WTC11 (cell line): ENCODE measurements at regions not wholly inside any gene's neighbourhood (a gene's known extent, or its start where the extent isn't known, plus 50 kb on each side); places are given as distances from the start of the nearest gene placed in this dataset.

Experiments
- ATAC-seq: fragments of 200-7000 bp; cut with Tn5 transposase; 2 replicates; pipeline ENCODE4 v1.10.0; 2021; ENCODE audit warnings: mild to moderate bottlenecking, moderate library complexity
- CTCF ChIA-PET: fragments of 300-600 bp; sonication (Branson Sonifier 250); formaldehyde crosslinking; loops from one replicate; lab custom pipeline; 2021; ENCODE audit warnings: antibody characterized with exemption; lab: Charles Lee
- POLR2A ChIA-PET: fragments of 350-600 bp; sonication (Branson Sonifier 250); formaldehyde crosslinking; loops from one replicate; lab custom pipeline; 2021; ENCODE audit warnings: antibody characterized with exemption; lab: Charles Lee
- DNase-seq: peaks from one replicate; pipeline ENCODE4 v3.0.0; 2021; ENCODE audit warnings: low spot score
- H3K27ac Mint-ChIP-seq: 2 replicates; pipeline ENCODE4 v1.8.0; 2021; ENCODE audit warnings: mixed read lengths
- H3K27me3 Mint-ChIP-seq: 2 replicates; pipeline ENCODE4 v1.8.0; 2021; ENCODE audit warnings: low read depth, mild to moderate bottlenecking, moderate library complexity, mixed read lengths
- H3K36me3 Mint-ChIP-seq: 2 replicates; pipeline ENCODE4 v1.8.0; 2021; ENCODE audit warnings: mixed read lengths
- H3K4me1 Mint-ChIP-seq: 2 replicates; pipeline ENCODE4 v1.8.0; 2022; ENCODE audit warnings: mixed read lengths
- H3K4me3 Mint-ChIP-seq: 2 replicates; pipeline ENCODE4 v1.8.0; 2021; ENCODE audit warnings: mild to moderate bottlenecking, moderate library complexity, mixed read lengths
- H3K9me3 Mint-ChIP-seq: 2 replicates; pipeline ENCODE4 v1.8.0; 2021; ENCODE audit warnings: mixed read lengths
- ESRRA ChIP-seq: sonication (generic); formaldehyde crosslinking; IDR thresholded peaks from 2 replicates; pipeline ENCODE4 v1.8.1; 2022; ENCODE audit warnings: mild to moderate bottlenecking, missing genetic modification reagents, borderline replicate concordance
- HMGA2 ChIP-seq: fragments of 250-450 bp; sonication (Bioruptor Pico); IDR thresholded peaks from 2 replicates; pipeline ENCODE4 v1.4.0; 2021; ENCODE audit warnings: mild to moderate bottlenecking, moderate library complexity
- JAZF1 ChIP-seq: fragments of 250-450 bp; sonication (Bioruptor Pico); IDR thresholded peaks from 2 replicates; pipeline ENCODE4 v1.9.0; 2021; ENCODE audit warnings: moderate library complexity, mild to moderate bottlenecking, inconsistent platforms
- MYBL2 ChIP-seq: sonication (generic); formaldehyde crosslinking; IDR thresholded peaks from 2 replicates; pipeline ENCODE4 v1.8.1; 2023; ENCODE audit warnings: mild to moderate bottlenecking, moderate library complexity, missing genetic modification reagents
- NR2C2 ChIP-seq: sonication (generic); formaldehyde crosslinking; IDR thresholded peaks from 2 replicates; pipeline ENCODE4 v1.8.0; 2022; ENCODE audit warnings: mild to moderate bottlenecking, missing genetic modification reagents
- SMAD3 ChIP-seq: sonication (generic); formaldehyde crosslinking; IDR thresholded peaks from 2 replicates; pipeline ENCODE4 v1.8.0; 2022; ENCODE audit warnings: missing genetic modification reagents, mild to moderate bottlenecking, borderline replicate concordance
- SOX15 ChIP-seq: fragments of 250-450 bp; sonication (Bioruptor Pico); IDR thresholded peaks from 2 replicates; pipeline ENCODE4 v1.9.0; 2021; ENCODE audit warnings: mild to moderate bottlenecking
- TF ChIP-seq, protein P1 (sequence below): fragments of 250-450 bp; sonication (Bioruptor Pico); conservative IDR thresholded peaks from 2 replicates; pipeline ENCODE4 v1.9.0; 2021; ENCODE audit warnings: mild to moderate bottlenecking
- TF ChIP-seq, protein P2 (sequence below): sonication (generic); formaldehyde crosslinking; IDR thresholded peaks from 2 replicates; pipeline ENCODE4 v1.8.1; 2023; ENCODE audit warnings: mild to moderate bottlenecking, missing genetic modification reagents
- TF ChIP-seq, protein P3 (sequence below): sonication (generic); formaldehyde crosslinking; IDR thresholded peaks from 2 replicates; pipeline ENCODE4 v1.8.0; 2023; ENCODE audit warnings: missing genetic modification reagents, mild to moderate bottlenecking, borderline replicate concordance
- TF ChIP-seq, protein P4 (sequence below): fragments of 200-600 bp; IDR thresholded peaks from 2 replicates; pipeline ENCODE4 v1.8.0; 2022; ENCODE audit warnings: antibody characterized with exemption
- TF ChIP-seq, protein P5 (sequence below): sonication (generic); formaldehyde crosslinking; IDR thresholded peaks from 2 replicates; pipeline ENCODE4 v1.8.1; 2023; ENCODE audit warnings: mild to moderate bottlenecking, missing genetic modification reagents, moderate library complexity
- TF ChIP-seq, protein P6 (sequence below): sonication (generic); formaldehyde crosslinking; IDR thresholded peaks from 2 replicates; pipeline ENCODE4 v1.8.1; 2022; ENCODE audit warnings: mild to moderate bottlenecking, moderate library complexity, missing genetic modification reagents
- TF ChIP-seq, protein P7 (sequence below): sonication (generic); formaldehyde crosslinking; IDR thresholded peaks from 2 replicates; pipeline ENCODE4 v1.8.0; 2023; ENCODE audit warnings: missing genetic modification reagents
- TF ChIP-seq, protein P8 (sequence below): sonication (generic); formaldehyde crosslinking; IDR thresholded peaks from 2 replicates; pipeline ENCODE4 v1.8.1; 2023; ENCODE audit warnings: mild to moderate bottlenecking, missing genetic modification reagents

DNA sequence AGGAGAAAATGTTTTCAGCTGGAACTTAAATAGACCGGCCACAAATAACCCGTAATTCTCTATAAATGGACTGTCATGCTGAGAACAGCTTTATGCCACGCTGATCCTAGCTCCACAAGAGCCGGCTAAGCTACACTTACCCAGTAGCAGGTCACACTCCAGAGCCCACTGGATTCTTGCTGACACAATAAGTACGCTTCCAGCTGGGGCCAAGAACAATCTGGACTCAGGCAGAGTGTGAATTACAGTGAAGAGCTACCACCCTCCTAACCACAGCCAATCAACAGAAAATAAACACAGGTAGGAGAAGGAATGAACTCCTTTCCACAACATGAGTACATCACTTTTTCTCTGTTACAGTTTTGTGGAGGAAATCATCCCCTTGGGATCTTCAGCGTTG lies 531.3 kb downstream of the GALC start:
- POLR2A ChIA-PET: no interaction called here
- peak; percentile 44 for ATAC-seq
- no peak overlapping the region for H3K4me3 Mint-ChIP-seq

DNA sequence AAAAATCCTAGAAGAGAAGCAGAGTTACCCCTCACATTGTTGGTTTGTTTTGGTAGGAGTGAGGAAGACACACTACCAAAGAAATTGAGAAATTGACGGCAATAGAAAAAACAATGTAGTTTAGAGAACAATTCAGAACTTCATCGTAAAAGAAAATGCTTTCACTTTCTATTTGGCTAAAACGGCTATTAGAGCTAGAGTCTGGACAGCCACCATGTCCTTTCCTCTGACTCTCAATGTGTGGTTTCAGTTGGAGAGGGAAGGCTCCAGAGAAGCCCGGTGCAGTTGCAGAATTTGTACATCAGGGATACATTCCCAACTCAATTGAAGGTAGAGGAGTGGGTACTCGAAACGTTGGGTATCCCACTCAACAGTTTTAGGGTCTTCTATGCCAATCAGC lies 535.3 kb downstream of the GALC start:
- no peak overlapping the region for H3K27ac Mint-ChIP-seq
- H3K4me3 Mint-ChIP-seq: no peak overlapping the region
- ChIA-PET CTCF (no interaction called here), POLR2A (no interaction called here)
- TF ChIP-seq HMGA2 (no peak), NR2C2 (no peak), SOX15 (CRISPR knock-in tag) (no peak), JAZF1 (CRISPR knock-in tag) (no peak)
- TF ChIP-seq, protein P1, sequence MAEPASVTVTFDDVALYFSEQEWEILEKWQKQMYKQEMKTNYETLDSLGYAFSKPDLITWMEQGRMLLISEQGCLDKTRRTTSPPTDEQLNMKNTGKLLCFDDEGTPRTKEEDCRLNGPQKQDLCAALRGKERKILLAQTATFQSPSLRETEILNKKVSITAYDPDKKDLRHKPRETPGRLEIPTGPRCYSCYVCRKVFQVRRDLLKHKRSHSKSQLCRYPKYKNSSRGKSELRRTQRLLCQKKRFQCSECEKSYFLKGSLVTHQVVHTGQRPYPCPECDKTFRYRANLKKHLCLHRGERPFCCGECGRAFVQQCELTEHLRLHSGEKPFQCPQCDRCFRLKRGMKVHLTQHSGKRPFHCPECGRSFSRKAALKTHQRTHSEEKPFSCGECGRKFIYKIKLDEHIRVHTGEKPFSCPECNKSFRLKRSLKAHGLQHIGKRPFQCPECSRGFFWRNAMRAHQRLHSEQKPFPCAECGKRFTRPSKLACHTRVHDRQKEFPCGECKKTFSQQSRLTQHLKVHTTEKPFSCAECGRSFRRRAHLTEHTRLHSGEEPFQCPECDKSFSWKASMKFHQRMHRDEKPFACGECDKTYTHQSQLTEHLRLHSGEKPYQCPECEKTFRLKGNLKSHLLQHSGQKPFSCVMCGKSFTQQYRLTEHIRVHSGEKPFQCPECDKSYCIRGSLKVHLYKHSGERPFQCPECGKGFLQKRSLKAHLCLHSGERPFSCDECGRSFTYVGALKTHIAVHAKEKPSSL (CRISPR knock-in tag): no peak
- TF ChIP-seq, protein P2, sequence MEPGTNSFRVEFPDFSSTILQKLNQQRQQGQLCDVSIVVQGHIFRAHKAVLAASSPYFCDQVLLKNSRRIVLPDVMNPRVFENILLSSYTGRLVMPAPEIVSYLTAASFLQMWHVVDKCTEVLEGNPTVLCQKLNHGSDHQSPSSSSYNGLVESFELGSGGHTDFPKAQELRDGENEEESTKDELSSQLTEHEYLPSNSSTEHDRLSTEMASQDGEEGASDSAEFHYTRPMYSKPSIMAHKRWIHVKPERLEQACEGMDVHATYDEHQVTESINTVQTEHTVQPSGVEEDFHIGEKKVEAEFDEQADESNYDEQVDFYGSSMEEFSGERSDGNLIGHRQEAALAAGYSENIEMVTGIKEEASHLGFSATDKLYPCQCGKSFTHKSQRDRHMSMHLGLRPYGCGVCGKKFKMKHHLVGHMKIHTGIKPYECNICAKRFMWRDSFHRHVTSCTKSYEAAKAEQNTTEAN (CRISPR knock-in tag): no peak
- H3K9me3 Mint-ChIP-seq: 0 out of 2 replicates have a peak, but pooled peaks cover 4% of the 10 kb centered on the region
- no peaks in the 10 kb centered on the region for H3K27me3 Mint-ChIP-seq
- H3K36me3 Mint-ChIP-seq: no peaks in the 10 kb centered on the region
- ATAC-seq (no peak), DNase-seq (no peak)
- peaks cover 10% of the 10 kb centered on the region for H3K4me1 Mint-ChIP-seq

More for the DNA sequence above, 531.3 kb downstream of the GALC start:
- no peak overlapping the region for H3K27ac Mint-ChIP-seq
- H3K27me3 Mint-ChIP-seq: no peaks in the 10 kb centered on the region
- CTCF ChIA-PET: no interaction called here
- H3K9me3 Mint-ChIP-seq: peaks cover 8% of the 10 kb centered on the region
- no peak for DNase-seq
- TF ChIP-seq ESRRA (CRISPR knock-in tag): no peak
- TF ChIP-seq, protein P3, sequence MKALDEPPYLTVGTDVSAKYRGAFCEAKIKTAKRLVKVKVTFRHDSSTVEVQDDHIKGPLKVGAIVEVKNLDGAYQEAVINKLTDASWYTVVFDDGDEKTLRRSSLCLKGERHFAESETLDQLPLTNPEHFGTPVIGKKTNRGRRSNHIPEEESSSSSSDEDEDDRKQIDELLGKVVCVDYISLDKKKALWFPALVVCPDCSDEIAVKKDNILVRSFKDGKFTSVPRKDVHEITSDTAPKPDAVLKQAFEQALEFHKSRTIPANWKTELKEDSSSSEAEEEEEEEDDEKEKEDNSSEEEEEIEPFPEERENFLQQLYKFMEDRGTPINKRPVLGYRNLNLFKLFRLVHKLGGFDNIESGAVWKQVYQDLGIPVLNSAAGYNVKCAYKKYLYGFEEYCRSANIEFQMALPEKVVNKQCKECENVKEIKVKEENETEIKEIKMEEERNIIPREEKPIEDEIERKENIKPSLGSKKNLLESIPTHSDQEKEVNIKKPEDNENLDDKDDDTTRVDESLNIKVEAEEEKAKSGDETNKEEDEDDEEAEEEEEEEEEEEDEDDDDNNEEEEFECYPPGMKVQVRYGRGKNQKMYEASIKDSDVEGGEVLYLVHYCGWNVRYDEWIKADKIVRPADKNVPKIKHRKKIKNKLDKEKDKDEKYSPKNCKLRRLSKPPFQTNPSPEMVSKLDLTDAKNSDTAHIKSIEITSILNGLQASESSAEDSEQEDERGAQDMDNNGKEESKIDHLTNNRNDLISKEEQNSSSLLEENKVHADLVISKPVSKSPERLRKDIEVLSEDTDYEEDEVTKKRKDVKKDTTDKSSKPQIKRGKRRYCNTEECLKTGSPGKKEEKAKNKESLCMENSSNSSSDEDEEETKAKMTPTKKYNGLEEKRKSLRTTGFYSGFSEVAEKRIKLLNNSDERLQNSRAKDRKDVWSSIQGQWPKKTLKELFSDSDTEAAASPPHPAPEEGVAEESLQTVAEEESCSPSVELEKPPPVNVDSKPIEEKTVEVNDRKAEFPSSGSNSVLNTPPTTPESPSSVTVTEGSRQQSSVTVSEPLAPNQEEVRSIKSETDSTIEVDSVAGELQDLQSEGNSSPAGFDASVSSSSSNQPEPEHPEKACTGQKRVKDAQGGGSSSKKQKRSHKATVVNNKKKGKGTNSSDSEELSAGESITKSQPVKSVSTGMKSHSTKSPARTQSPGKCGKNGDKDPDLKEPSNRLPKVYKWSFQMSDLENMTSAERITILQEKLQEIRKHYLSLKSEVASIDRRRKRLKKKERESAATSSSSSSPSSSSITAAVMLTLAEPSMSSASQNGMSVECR (CRISPR knock-in tag): no peak
- TF ChIP-seq, protein P4, sequence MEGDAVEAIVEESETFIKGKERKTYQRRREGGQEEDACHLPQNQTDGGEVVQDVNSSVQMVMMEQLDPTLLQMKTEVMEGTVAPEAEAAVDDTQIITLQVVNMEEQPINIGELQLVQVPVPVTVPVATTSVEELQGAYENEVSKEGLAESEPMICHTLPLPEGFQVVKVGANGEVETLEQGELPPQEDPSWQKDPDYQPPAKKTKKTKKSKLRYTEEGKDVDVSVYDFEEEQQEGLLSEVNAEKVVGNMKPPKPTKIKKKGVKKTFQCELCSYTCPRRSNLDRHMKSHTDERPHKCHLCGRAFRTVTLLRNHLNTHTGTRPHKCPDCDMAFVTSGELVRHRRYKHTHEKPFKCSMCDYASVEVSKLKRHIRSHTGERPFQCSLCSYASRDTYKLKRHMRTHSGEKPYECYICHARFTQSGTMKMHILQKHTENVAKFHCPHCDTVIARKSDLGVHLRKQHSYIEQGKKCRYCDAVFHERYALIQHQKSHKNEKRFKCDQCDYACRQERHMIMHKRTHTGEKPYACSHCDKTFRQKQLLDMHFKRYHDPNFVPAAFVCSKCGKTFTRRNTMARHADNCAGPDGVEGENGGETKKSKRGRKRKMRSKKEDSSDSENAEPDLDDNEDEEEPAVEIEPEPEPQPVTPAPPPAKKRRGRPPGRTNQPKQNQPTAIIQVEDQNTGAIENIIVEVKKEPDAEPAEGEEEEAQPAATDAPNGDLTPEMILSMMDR: no peak
- TF ChIP-seq, protein P5, sequence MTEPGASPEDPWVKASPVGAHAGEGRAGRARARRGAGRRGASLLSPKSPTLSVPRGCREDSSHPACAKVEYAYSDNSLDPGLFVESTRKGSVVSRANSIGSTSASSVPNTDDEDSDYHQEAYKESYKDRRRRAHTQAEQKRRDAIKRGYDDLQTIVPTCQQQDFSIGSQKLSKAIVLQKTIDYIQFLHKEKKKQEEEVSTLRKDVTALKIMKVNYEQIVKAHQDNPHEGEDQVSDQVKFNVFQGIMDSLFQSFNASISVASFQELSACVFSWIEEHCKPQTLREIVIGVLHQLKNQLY: no peak
- no peak for TF ChIP-seq MYBL2 (CRISPR knock-in tag)
- no peak for TF ChIP-seq SMAD3 (CRISPR knock-in tag)
- TF ChIP-seq, all 79 proteins: peak for 0
- Mint-ChIP-seq H3K4me1 (peaks cover 6% of the 10 kb centered on the region), H3K36me3 (no peaks in the 10 kb centered on the region)

DNA sequence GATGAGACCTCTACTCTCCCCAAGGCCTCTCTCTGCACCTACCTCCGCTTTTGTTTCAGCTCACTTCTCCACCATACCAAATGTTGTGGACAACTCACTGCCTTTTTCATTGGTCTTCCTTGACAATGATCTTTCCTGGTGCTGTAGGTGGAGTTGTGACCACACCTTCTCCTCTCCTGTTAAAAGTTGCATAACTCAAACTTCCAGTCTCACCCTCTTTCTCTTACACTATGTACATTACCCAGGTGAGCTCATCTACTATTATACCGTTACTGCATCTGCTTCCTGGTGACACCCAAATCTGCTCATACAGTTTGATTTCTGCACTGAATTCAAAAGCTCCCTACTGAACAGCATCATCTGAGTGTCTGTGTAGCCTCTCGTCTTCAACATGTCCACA lies 542.8 kb downstream of the GALC start:
- Mint-ChIP-seq H3K27me3 (no peaks in the 10 kb centered on the region), H3K4me1 (peaks cover 4% of the 10 kb centered on the region; the same call in 1 of the 2 replicates), H3K9me3 (no peaks in the 10 kb centered on the region), H3K4me3 (no peak overlapping the region), H3K36me3 (no peaks in the 10 kb centered on the region), H3K27ac (no peak overlapping the region)
- ChIA-PET POLR2A (no interaction called here), CTCF (no interaction called here)
- ATAC-seq: no peak
- no peak for DNase-seq
- TF ChIP-seq, protein P6, sequence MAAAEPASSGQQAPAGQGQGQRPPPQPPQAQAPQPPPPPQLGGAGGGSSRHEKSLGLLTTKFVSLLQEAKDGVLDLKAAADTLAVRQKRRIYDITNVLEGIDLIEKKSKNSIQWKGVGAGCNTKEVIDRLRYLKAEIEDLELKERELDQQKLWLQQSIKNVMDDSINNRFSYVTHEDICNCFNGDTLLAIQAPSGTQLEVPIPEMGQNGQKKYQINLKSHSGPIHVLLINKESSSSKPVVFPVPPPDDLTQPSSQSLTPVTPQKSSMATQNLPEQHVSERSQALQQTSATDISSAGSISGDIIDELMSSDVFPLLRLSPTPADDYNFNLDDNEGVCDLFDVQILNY (CRISPR knock-in tag): no peak
- TF ChIP-seq, protein P7, sequence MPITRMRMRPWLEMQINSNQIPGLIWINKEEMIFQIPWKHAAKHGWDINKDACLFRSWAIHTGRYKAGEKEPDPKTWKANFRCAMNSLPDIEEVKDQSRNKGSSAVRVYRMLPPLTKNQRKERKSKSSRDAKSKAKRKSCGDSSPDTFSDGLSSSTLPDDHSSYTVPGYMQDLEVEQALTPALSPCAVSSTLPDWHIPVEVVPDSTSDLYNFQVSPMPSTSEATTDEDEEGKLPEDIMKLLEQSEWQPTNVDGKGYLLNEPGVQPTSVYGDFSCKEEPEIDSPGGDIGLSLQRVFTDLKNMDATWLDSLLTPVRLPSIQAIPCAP (CRISPR knock-in tag): no peak
- TF ChIP-seq ESRRA (CRISPR knock-in tag): no peak
- TF ChIP-seq, protein P2 (CRISPR knock-in tag): no peak
- TF ChIP-seq, protein P8, sequence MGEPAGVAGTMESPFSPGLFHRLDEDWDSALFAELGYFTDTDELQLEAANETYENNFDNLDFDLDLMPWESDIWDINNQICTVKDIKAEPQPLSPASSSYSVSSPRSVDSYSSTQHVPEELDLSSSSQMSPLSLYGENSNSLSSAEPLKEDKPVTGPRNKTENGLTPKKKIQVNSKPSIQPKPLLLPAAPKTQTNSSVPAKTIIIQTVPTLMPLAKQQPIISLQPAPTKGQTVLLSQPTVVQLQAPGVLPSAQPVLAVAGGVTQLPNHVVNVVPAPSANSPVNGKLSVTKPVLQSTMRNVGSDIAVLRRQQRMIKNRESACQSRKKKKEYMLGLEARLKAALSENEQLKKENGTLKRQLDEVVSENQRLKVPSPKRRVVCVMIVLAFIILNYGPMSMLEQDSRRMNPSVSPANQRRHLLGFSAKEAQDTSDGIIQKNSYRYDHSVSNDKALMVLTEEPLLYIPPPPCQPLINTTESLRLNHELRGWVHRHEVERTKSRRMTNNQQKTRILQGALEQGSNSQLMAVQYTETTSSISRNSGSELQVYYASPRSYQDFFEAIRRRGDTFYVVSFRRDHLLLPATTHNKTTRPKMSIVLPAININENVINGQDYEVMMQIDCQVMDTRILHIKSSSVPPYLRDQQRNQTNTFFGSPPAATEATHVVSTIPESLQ (CRISPR knock-in tag): no peak
